IMR-90 (cell line): ENCODE measurements at regions not wholly inside any gene's neighbourhood (a gene's known extent, or its start where the extent isn't known, plus 50 kb on each side); places are given as distances from the start of the nearest gene placed in this dataset.

Source experiments
- ATAC-seq: fragments of 200-7000 bp; cut with Tn5 transposase; 2 replicates; pipeline ENCODE4 v1.9.1; 2020; ENCODE audit warnings: low read depth, mild to moderate bottlenecking, moderate library complexity
- BruUV-seq: library from RNA; stranded (reverse); fragments of 400-500 nt; replicated peaks from 2 replicates; lab custom pipeline; 2021; lab: Mats Ljungman, UMichigan
- CTCF ChIA-PET: fragments of 300-600 bp; formaldehyde crosslinking; extraction: SDS; loops from one replicate; lab custom pipeline; 2021; ENCODE audit warnings: antibody characterized with exemption; lab: Yijun Ruan, JAX
- POLR2A ChIA-PET: fragments of 300-600 bp; sonication (Branson Sonifier 250); formaldehyde crosslinking; loops from one replicate; lab custom pipeline; 2022; ENCODE audit warnings: antibody characterized with exemption; ENCODE audit not compliant: unreplicated experiment; lab: Charles Lee
- DNase-seq: peaks from one replicate; pipeline ENCODE4 v3.0.0; 2013
- H2AFZ ChIP-seq: replicated peaks from 2 replicates; pipeline ENCODE3; 2013; ENCODE audit warnings: low read length, mild to moderate bottlenecking; ENCODE audit not compliant: poor library complexity
- H2AK5ac ChIP-seq: 2 replicates; pipeline ENCODE4 v1.6.1; 2013; ENCODE audit warnings: low read depth, low read length, inconsistent platforms
- H2AK9ac ChIP-seq: replicated peaks from 2 replicates; pipeline ENCODE3; 2013; ENCODE audit warnings: mild to moderate bottlenecking, low read depth, low read length, moderate library complexity; ENCODE audit not compliant: poor library complexity
- H2BK120ac ChIP-seq: 2 replicates; pipeline ENCODE4 v1.6.1; 2013; ENCODE audit warnings: low read depth, low read length, inconsistent platforms
- H2BK15ac ChIP-seq: 3 replicates; pipeline ENCODE4 v1.6.1; 2013; ENCODE audit warnings: low read depth, low read length, inconsistent platforms
- H2BK20ac ChIP-seq: 2 replicates; pipeline ENCODE4 v1.6.1; 2013; ENCODE audit warnings: low read depth, mild to moderate bottlenecking, inconsistent platforms, low read length, moderate library complexity
- H2BK5ac ChIP-seq: 2 replicates; pipeline ENCODE4 v1.6.1; 2013; ENCODE audit warnings: mild to moderate bottlenecking, low read depth, low read length, inconsistent platforms; ENCODE audit not compliant: poor library complexity, severe bottlenecking
- H3K14ac ChIP-seq: replicated peaks from 2 replicates; pipeline ENCODE4 v1.6.1; 2013; ENCODE audit warnings: low read depth, low read length, inconsistent platforms
- H3K18ac ChIP-seq: 2 replicates; pipeline ENCODE4 v1.6.1; 2013; ENCODE audit warnings: low read depth, low read length, control low read depth
- H3K23ac ChIP-seq: 2 replicates; pipeline ENCODE4 v1.6.1; 2013; ENCODE audit warnings: low read depth, low read length, inconsistent platforms
- H3K27ac ChIP-seq: 2 replicates; pipeline ENCODE4 v1.5.1; 2013; ENCODE audit warnings: mild to moderate bottlenecking, control low read depth, low read length; ENCODE audit not compliant: insufficient read depth
- H3K27me3 ChIP-seq: 2 replicates; pipeline ENCODE4 v1.6.1; 2013; ENCODE audit warnings: low read length; ENCODE audit not compliant: control insufficient read depth, insufficient read depth
- H3K36me3 ChIP-seq: 2 replicates; pipeline ENCODE4 v1.6.1; 2013; ENCODE audit warnings: low read length, mixed read lengths; ENCODE audit not compliant: control insufficient read depth, insufficient read depth
- H3K4ac ChIP-seq: 2 replicates; pipeline ENCODE4 v1.6.1; 2013; ENCODE audit warnings: low read depth, low read length, inconsistent platforms
- H3K4me1 ChIP-seq: 2 replicates; pipeline ENCODE4 v1.6.1; 2013; ENCODE audit warnings: low read length, mixed read lengths; ENCODE audit not compliant: control insufficient read depth, insufficient read depth
- H3K4me2 ChIP-seq: 2 replicates; pipeline ENCODE4 v1.6.1; 2013; ENCODE audit warnings: low read depth, mild to moderate bottlenecking, control low read depth, low read length, moderate library complexity
- H3K4me3 ChIP-seq: 2 replicates; pipeline ENCODE4 v1.5.1; 2013; ENCODE audit warnings: low read depth, mild to moderate bottlenecking, control low read depth, low read length, moderate library complexity; ENCODE audit not compliant: insufficient read depth
- H3K56ac ChIP-seq: 2 replicates; pipeline ENCODE4 v1.6.1; 2013; ENCODE audit warnings: low read length, inconsistent platforms; ENCODE audit not compliant: insufficient read depth; ENCODE audit errors: extremely low read depth
- H3K79me1 ChIP-seq, 2 experiments: 2 replicates each; pipeline ENCODE4 v1.6.1; 2013; ENCODE audit warnings: low read length in 2 of 2, inconsistent platforms in 1 of 2, low read depth in 1 of 2
- H3K9ac ChIP-seq: 2 replicates; pipeline ENCODE4 v1.6.1; 2013; ENCODE audit warnings: low read depth, low read length, control low read depth
- H3K9me1 ChIP-seq: 2 replicates; pipeline ENCODE4 v1.6.1; 2013; ENCODE audit warnings: low read length, inconsistent platforms; ENCODE audit not compliant: insufficient read depth
- H3K9me3 ChIP-seq: 2 replicates; pipeline ENCODE4 v1.6.1; 2013; ENCODE audit warnings: low read length; ENCODE audit not compliant: control insufficient read depth, insufficient read depth
- H4K20me1 ChIP-seq: 2 replicates; pipeline ENCODE4 v1.6.1; 2013; ENCODE audit warnings: low read length, inconsistent platforms; ENCODE audit not compliant: insufficient read depth
- H4K5ac ChIP-seq: 2 replicates; pipeline ENCODE4 v1.6.1; 2013; ENCODE audit warnings: mild to moderate bottlenecking, low read depth, low read length, control low read depth
- H4K8ac ChIP-seq, 2 experiments: 2 replicates each; pipeline ENCODE4 v1.6.1; 2013; ENCODE audit warnings: low read depth in 2 of 2, low read length in 2 of 2, control low read depth in 1 of 2, inconsistent platforms in 1 of 2
- H4K91ac ChIP-seq: 2 replicates; pipeline ENCODE4 v1.6.1; 2013; ENCODE audit warnings: low read depth, low read length, inconsistent platforms; ENCODE audit not compliant: insufficient read depth
- CHD1 ChIP-seq: IDR thresholded peaks from 2 replicates; pipeline ENCODE4 v1.6.1; 2012; ENCODE audit warnings: low read depth, low read length, improper control_type of control experiment
- CTCF ChIP-seq: conservative IDR thresholded peaks from 2 replicates; pipeline ENCODE4 v1.5.1; 2012; ENCODE audit warnings: mild to moderate bottlenecking, low read depth, low read length, improper control_type of control experiment
- FOS ChIP-seq: fragments of 150-350 bp; IDR thresholded peaks from 2 replicates; pipeline ENCODE4 v1.6.1; 2016; ENCODE audit warnings: low read depth, low read length
- MAZ ChIP-seq: IDR thresholded peaks from 2 replicates; pipeline ENCODE4 v1.6.1; 2012; ENCODE audit warnings: low read depth, mild to moderate bottlenecking, low read length, improper control_type of control experiment, moderate library complexity, borderline replicate concordance
- RCOR1 ChIP-seq: IDR thresholded peaks from 2 replicates; pipeline ENCODE4 v1.6.1; 2012; ENCODE audit warnings: mild to moderate bottlenecking, low read length, improper control_type of control experiment; ENCODE audit not compliant: insufficient replicate concordance
- WGBS, 2 experiments: methylation state at CpG; one replicate each; pipeline versions ENCODE4 v1.1.5 to v1.1.7; 2013; ENCODE audit warnings: missing lambda C conversion rate in 2 of 2; ENCODE audit not compliant: insufficient read length in 1 of 2; ENCODE audit errors: extremely low coverage in 2 of 2; 5-methylcytosine and 5-hydroxymethylcytosine counted together
- dilution Hi-C: fragments of 300-500 bp; cut with HindIII; formaldehyde crosslinking; loops from one replicate; pipeline ENCODE4 v1.14.3; 2018; ENCODE audit warnings: low sequenced_read_pairs; ENCODE audit not compliant: unreplicated experiment
- in situ Hi-C: fragments of 300-500 bp; cut with MboI; formaldehyde crosslinking; loops from 3 replicates; pipeline ENCODE4 v1.14.3; 2019; ENCODE audit warnings: low sequenced_read_pairs, inconsistent platforms, mixed read lengths
- intact Hi-C: fragments of 100-400 bp; cut with micrococcal nuclease; formaldehyde crosslinking; loops from 2 replicates; pipeline ENCODE4 v1.10.0; 2022

- Histone ChIP-seq H3K4me3 (no peak overlapping the region), H2AK9ac (no peak overlapping the region), H3K4ac (no peak overlapping the region), H3K36me3 (no peaks in the 10 kb centered on the region), H3K9me1 (no peaks in the 10 kb centered on the region), H3K9ac (no peak overlapping the region), H2BK15ac (no peak overlapping the region), H3K23ac (no peak overlapping the region), H2BK5ac (no peak overlapping the region), H3K56ac (no peak overlapping the region), H3K4me1 (no peaks in the 10 kb centered on the region), H3K79me1 (no peaks in the 10 kb centered on the region), H2BK120ac (no peak overlapping the region), H3K27me3 (peaks cover 9% of the 10 kb centered on the region; the same call in 1 of the 2 replicates), H3K14ac (no peak overlapping the region), H3K4me2 (no peak overlapping the region), H3K18ac (no peak overlapping the region), H4K20me1 (no peaks in the 10 kb centered on the region), H4K8ac (no peak overlapping the region), H3K9me3 (no peaks in the 10 kb centered on the region), H4K91ac (no peak overlapping the region), H2AK5ac (no peak overlapping the region), H3K27ac (no peak overlapping the region), H4K5ac (no peak overlapping the region), H2AFZ (no peak overlapping the region), H2BK20ac (no peak overlapping the region)
- POLR2A ChIA-PET, result no interaction called here
- no CpG with 5 or more reads among the region's 1 CpG for WGBS, 2 experiments
- ATAC-seq (no peak), DNase-seq (no peak)
- dilution Hi-C loops (no loop called here), in situ Hi-C loops (no loop called here), intact Hi-C loops (no loop called here)
- CTCF ChIA-PET, result interaction anchor here (1.1 to 1.3 kb wide), 2 partner anchors 16 to 17 kb away, joined by 4 to 6 read pairs; no protein-coding TSS in a partner anchor
- BruUV-seq, result no TSS peak
- TF ChIP-seq FOS (no peak), MAZ (no peak), CTCF (no peak), RCOR1 (no peak), CHD1 (no peak)
These were observed 367.9 kb downstream of the TNS1 start for GRCh38 chr2:217634871-217635270.
